ENCODE measurements at regions not wholly inside any gene's neighbourhood (a gene's known extent, or its start where the extent isn't known, plus 50 kb on each side); places are given as distances from the start of the nearest gene placed in this dataset.
"Not testable (repeated sequence)": the region's sequence is repeated elsewhere in the genome, so short reads cannot be mapped to it uniquely, and the experiment has no call there.

GRCh38 chr7:52355053-52355452 lies 680.4 kb upstream of the POM121L12 start:
- DNase-seq (ENCODE audit: low read depth): no peak
- in situ Hi-C loops (cut with HindIII; ENCODE audit: low pct_unique_long_range_greater_than_20kb, low sequenced_read_pairs): no loop called here

- DNase-seq (ENCODE audit: low read depth): no peak
- in situ Hi-C loops (cut with HindIII; ENCODE audit: low pct_unique_long_range_greater_than_20kb, low sequenced_read_pairs): no loop called here
Measured at GRCh38 chr7:52352013-52352981, 683.1 kb upstream of the POM121L12 start.

- DNase-seq (ENCODE audit: low read depth): no peak
- in situ Hi-C loops (cut with HindIII; ENCODE audit: low pct_unique_long_range_greater_than_20kb, low sequenced_read_pairs): no loop called here
Measured at GRCh38 chr7:52344015-52344414, 691.4 kb upstream of the POM121L12 start.

DNA sequence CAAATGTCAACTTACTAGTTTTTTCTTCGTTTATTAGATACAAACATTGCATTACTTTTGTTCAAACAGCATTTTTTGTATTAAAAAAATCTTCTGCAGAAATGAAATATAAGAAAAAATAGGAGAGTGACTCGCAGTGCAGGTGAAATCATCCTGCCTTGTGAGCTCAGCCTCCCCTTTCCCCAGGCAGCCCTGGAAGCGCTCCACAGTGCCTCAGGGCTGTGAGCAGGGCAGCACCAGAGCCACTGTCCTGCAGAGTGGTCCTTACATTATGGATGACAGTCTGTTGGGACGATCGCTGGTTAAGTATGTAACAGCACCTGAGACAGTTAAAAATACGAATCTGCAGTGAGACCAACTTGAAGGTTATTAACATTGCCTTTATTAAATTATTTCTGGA lies 695.4 kb upstream of the POM121L12 start:
- no peak for DNase-seq (ENCODE audit: low read depth)
- in situ Hi-C loops (cut with HindIII; ENCODE audit: low pct_unique_long_range_greater_than_20kb, low sequenced_read_pairs): no loop called here

GRCh38 chr7:52328328-52328727 lies 707.1 kb upstream of the POM121L12 start:
- peak; percentile 20 for DNase-seq (ENCODE audit: low read depth)
- in situ Hi-C loops (cut with HindIII; ENCODE audit: low pct_unique_long_range_greater_than_20kb, low sequenced_read_pairs): not testable (repeated sequence)

GRCh38 chr7:52325237-52325636 lies 710.2 kb upstream of the POM121L12 start:
- in situ Hi-C loops (cut with HindIII; ENCODE audit: low pct_unique_long_range_greater_than_20kb, low sequenced_read_pairs): no loop called here
- DNase-seq (ENCODE audit: low read depth): no peak

DNA sequence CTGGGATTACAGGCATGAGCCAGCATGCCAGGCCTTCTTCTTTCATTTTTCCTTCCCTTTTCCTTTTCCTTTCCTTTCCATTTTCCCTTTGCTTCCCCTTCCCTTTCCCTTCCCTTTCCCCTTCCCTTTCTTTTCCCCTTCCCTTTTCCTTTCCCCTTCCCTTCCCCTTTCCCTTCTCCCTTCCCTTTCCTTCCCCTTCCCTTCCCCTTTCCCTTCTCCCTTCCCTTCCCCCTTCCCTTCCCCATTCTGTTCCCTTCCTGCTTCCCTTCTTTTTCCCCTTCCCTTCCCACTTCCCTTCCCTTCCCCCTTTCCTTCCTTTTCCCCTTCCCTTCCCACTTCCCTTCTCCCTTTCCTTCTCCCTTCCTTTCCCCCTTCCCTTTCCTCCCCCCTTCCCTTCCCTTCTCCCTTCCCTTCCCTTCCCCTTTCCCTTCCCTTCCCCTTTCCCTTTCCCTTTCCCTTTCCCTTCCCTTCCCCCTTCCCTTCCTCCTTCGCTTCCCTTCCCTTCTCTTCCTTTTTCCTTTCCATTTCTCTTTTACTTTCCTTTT lies 712.2 kb upstream of the POM121L12 start:
- in situ Hi-C loops (cut with HindIII; ENCODE audit: low pct_unique_long_range_greater_than_20kb, low sequenced_read_pairs): no loop called here
- no peak for DNase-seq (ENCODE audit: low read depth)

GRCh38 chr7:52320610-52321009 lies 714.8 kb upstream of the POM121L12 start:
- no peak for DNase-seq (ENCODE audit: low read depth)

DNA sequence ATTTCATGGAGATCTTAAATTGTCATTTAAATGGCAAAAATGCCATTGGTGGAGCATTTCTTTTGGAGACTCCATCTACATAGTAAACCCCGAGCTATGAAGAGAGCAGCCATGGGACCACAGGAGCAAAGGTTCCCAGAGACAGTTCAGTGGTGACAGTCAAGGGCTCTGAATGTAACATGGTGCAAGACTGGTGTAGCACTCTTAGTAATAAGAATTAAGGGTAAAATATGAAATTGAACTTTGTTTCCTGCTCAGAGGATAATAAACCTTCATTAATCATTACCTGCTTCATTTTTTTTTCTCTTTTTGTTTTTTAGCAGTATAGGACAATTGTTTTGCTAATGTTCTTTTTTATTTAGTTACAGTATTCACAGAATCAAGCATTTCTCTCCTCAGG lies 717.5 kb upstream of the POM121L12 start:
- DNase-seq (ENCODE audit: low read depth): no peak
- in situ Hi-C loops (cut with HindIII; ENCODE audit: low pct_unique_long_range_greater_than_20kb, low sequenced_read_pairs): no loop called here

More at GRCh38 chr7:52320610-52321009, 714.8 kb upstream of the POM121L12 start:
- in situ Hi-C loops (cut with HindIII; ENCODE audit: low pct_unique_long_range_greater_than_20kb, low sequenced_read_pairs): no loop called here

- in situ Hi-C loops (cut with HindIII; ENCODE audit: low pct_unique_long_range_greater_than_20kb, low sequenced_read_pairs): no loop called here
- DNase-seq (ENCODE audit: low read depth): no peak
Measured at GRCh38 chr7:52311886-52312285, 723.5 kb upstream of the POM121L12 start.

GRCh38 chr7:52309631-52310030 lies 725.8 kb upstream of the POM121L12 start:
- in situ Hi-C loops (cut with HindIII; ENCODE audit: low pct_unique_long_range_greater_than_20kb, low sequenced_read_pairs): no loop called here
- no peak for DNase-seq (ENCODE audit: low read depth)

DNA sequence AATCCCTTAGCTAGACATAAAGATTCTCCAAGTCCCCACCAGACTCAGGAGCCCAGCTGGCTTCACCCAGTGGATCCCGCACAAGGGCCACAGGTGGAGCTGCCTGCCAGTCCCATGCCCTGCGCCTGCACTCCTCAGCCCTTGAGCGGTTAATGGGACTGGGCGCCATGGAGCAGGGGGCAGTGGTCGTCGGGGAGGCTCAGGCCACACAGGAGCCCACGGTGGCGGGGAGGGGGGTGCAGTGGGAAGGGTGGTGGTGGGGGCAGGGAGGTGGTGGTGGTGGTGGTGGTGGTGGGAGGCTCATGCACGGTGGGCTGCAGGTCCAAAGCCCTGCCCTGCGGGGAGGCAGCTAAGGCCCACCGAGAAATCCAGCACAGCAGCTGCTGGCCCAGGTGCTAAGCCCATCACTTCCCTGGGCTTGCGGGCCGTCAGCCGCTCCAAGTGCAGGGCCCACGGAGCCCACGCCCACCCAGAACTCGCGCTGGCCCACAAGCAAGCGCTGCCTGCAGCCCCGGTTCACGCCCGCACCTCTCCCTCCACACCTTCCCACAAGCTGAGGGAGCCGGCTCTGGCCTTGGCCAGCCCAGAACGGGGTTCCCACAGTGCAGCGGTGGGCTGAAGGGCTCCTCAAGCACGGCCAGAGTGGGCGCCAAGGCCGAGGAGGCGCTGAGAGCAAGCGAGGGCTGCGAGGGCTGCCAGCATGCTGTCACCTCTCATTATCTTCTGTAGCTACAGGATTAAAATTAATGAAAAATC lies 732.5 kb upstream of the POM121L12 start:
- no peak for DNase-seq (ENCODE audit: low read depth)
- in situ Hi-C loops (cut with HindIII; ENCODE audit: low pct_unique_long_range_greater_than_20kb, low sequenced_read_pairs): no loop called here

DNA sequence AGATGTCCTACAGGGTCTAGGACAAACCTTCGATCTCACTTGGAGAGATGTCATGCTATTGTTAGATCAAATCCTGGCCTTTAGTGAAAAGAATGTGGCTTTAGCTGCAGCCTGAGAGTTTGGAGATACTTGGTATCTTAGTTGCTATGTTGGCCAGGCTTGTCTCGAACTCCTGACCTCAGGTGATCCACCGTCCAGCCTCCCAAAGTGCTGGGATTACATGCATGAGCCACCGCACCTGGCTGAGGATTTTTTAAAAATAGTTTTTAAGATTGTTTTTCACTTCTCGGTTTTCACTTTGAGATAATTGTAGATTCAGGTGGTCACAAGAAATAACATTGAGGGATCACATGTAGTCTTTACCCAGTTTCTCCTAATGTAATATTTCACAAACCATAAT lies 738.3 kb upstream of the POM121L12 start:
- in situ Hi-C loops (cut with HindIII; ENCODE audit: low pct_unique_long_range_greater_than_20kb, low sequenced_read_pairs): no loop called here
- DNase-seq (ENCODE audit: low read depth): no peak

DNA sequence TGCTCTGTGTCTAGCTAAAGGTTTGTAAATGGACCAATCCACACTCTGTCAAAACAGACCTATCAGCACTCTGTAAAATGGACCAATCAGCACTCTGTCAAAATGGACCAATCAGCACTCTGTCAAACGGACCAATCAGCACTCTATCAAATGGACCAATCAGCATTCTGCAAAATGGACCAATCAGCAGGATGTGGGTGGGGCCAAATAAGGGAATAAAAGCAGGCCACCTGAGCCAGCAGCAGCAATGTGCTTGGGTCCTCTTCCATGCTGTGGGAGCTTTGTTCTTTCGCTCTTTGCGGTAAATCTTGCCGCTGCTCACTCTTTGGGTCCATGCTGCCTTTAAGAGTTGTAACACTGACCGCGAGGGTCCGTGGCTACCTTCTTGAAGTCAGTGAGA lies 740.5 kb upstream of the POM121L12 start:
- in situ Hi-C loops (cut with HindIII; ENCODE audit: low pct_unique_long_range_greater_than_20kb, low sequenced_read_pairs): no loop called here
- no peak for DNase-seq (ENCODE audit: low read depth)

- in situ Hi-C loops (cut with HindIII; ENCODE audit: low pct_unique_long_range_greater_than_20kb, low sequenced_read_pairs): no loop called here
- DNase-seq (ENCODE audit: low read depth): no peak
Measured at GRCh38 chr7:52289247-52289646, 746.2 kb upstream of the POM121L12 start.

DNA sequence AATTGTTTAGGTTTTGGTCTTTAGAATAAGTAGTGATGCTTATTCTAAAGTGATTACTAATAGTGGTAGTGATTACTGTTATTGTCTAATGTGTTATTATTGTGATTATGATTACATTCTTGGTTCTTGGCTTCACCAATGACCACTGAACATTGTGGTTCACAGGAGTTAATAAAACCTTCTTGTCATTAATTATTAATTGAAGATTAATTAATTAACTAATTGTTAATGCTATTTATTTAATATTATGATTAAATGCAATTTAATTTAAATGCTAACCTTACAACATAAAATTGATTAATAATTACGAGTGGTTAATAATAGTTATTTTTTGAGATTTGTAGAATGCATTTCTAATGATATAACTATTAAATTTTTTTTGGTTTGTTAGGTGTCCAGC lies 747.7 kb upstream of the POM121L12 start:
- no peak for DNase-seq (ENCODE audit: low read depth)
- in situ Hi-C loops (cut with HindIII; ENCODE audit: low pct_unique_long_range_greater_than_20kb, low sequenced_read_pairs): no loop called here

- DNase-seq (ENCODE audit: low read depth): no peak
- in situ Hi-C loops (cut with HindIII; ENCODE audit: low pct_unique_long_range_greater_than_20kb, low sequenced_read_pairs): no loop called here
Measured at GRCh38 chr7:52285689-52286088, 749.7 kb upstream of the POM121L12 start.

DNA sequence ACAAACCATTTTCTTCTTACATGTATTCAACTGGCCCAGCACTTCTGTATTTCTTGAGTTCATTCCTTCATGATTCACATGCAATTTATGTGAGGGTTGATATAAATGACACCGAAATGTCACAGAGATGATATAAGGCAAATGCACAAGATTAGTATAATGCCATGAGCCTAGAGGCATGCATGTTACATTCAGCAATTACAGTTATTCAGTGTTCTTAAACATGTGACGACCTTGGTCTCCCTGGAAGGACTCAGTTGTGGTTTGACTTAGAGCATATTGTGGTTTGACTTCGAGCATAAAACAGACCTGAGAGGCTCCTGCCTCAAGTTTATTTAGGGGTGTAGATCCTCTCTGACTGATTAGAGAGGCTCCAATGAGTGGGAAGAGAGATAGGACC lies 752.1 kb upstream of the POM121L12 start:
- no peak for DNase-seq (ENCODE audit: low read depth)
- in situ Hi-C loops (cut with HindIII; ENCODE audit: low pct_unique_long_range_greater_than_20kb, low sequenced_read_pairs): no loop called here

All from Caki2 (cell line).